ENCODE measurements at regions not wholly inside any gene's neighbourhood (a gene's known extent, or its start where the extent isn't known, plus 50 kb on each side); places are given as distances from the start of the nearest gene placed in this dataset.

- no peak overlapping the region for H3K27ac ChIP-seq (ENCODE audit: insufficient read depth, low read depth, low read length)
- H3K4me1 ChIP-seq (ENCODE audit: control insufficient read depth, extremely low read depth, insufficient read depth, low read length): no peaks in the 10 kb centered on the region
- H3K9me3 ChIP-seq (replicated peaks; ENCODE audit: control insufficient read depth, insufficient read depth, low read length): peaks cover 6% of the 10 kb centered on the region
- no peak overlapping the region for H2AFZ ChIP-seq (ENCODE audit: low read depth, low read length)
- H3K27me3 ChIP-seq (ENCODE audit: control insufficient read depth in 2 of 2, insufficient read depth in 2 of 2, low read length in 2 of 2): no peaks in the 10 kb centered on the region
- BruUV-seq (replicated peaks): no TSS peak
- no peaks in the 10 kb centered on the region for H3K36me3 ChIP-seq (ENCODE audit: control insufficient read depth in 2 of 2, extremely low read depth in 1 of 2, insufficient read depth in 2 of 2, low read length in 2 of 2)
- no peaks in the 10 kb centered on the region for H4K20me1 ChIP-seq (replicated peaks; ENCODE audit: control insufficient read depth, extremely low read depth, insufficient read depth, low read length)
- DNase-seq (ENCODE audit: low read depth, low spot score) (no peak), FAIRE-seq (no peak)
- H3K9ac ChIP-seq (replicated peaks; ENCODE audit: extremely low read depth, insufficient read depth, low read length): no peak overlapping the region
- dilution Hi-C loops (cut with MboI; ENCODE audit: extremely low pct_ligation_motif_present, low sequenced_read_pairs): no loop called here
- no peaks in the 10 kb centered on the region for H3K9me1 ChIP-seq (replicated peaks; ENCODE audit: control insufficient read depth, extremely low read depth, insufficient read depth, low read length)
- H3K79me2 ChIP-seq (ENCODE audit: control insufficient read depth, insufficient read depth, low read length): no peaks in the 10 kb centered on the region
- TF ChIP-seq FOS (IDR thresholded peaks at IDR 0.05; ENCODE audit: borderline replicate concordance, insufficient read depth, low read length): no peak
- TF ChIP-seq POLR2AphosphoS5 (IDR thresholded peaks at IDR 0.05; ENCODE audit: insufficient read depth, low read depth, low read length): no peak
- TF ChIP-seq JUN (IDR thresholded peaks at IDR 0.05; ENCODE audit: borderline replicate concordance, insufficient read depth, insufficient read length, low read depth): no peak
- TF ChIP-seq MYC (IDR thresholded peaks at IDR 0.05; ENCODE audit: low read depth, low read length): no peak
- no peak for TF ChIP-seq CTCF (IDR thresholded peaks at IDR 0.05; ENCODE audit: extremely low read depth in 1 of 2, insufficient read depth in 1 of 2, low read depth in 1 of 2, low read length in 2 of 2)
- no peak for TF ChIP-seq EZH2 (IDR thresholded peaks at IDR 0.05; ENCODE audit: borderline replicate concordance, low read depth, low read length, severe bottlenecking)
- TF ChIP-seq POLR2A (IDR thresholded peaks at IDR 0.05; ENCODE audit: low read depth, low read length): no peak
- no peak for TF ChIP-seq GATA2 (IDR thresholded peaks at IDR 0.05; ENCODE audit: insufficient read depth, insufficient read length, low read depth, low read length)
- TF ChIP-seq MAX (IDR thresholded peaks at IDR 0.05; ENCODE audit: insufficient read depth, insufficient read length): no peak
- H3K4me3 ChIP-seq (replicated peaks in 1 of 3; ENCODE audit: insufficient read depth in 1 of 3, low read depth in 1 of 3, low read length in 3 of 3): no peak overlapping the region
- intact Hi-C loops (cut with micrococcal nuclease): loop anchor here (5.0 kb wide), 1 partner anchor 1678 kb away; no protein-coding TSS in a partner anchor
- CTCF ChIA-PET: no interaction called here
- no peak overlapping the region for H3K4me2 ChIP-seq (ENCODE audit: insufficient read depth, low read length)
- POLR2A ChIA-PET: no interaction called here
Observed at GRCh38 chr7:156223935-156224832, 411.9 kb upstream of the SHH start.
